T-helper 1 cell treated with Interleukin-12 subunit alpha and Interleukin-12 subunit beta and Interleukin-4 antibody, amounts not matched to agents 30 μg/mL and 1 μg/mL, for 36 hours (primary cell): ENCODE measurements at regions not wholly inside any gene's neighbourhood (a gene's known extent, or its start where the extent isn't known, plus 50 kb on each side); places are given as distances from the start of the nearest gene placed in this dataset.

Experiments used
- H3K27ac Mint-ChIP-seq: one replicate; pipeline ENCODE4 v1.8.0; 2021; ENCODE audit warnings: mild to moderate bottlenecking, mixed read lengths
- H3K27me3 Mint-ChIP-seq: one replicate; pipeline ENCODE4 v1.8.0; 2021; ENCODE audit warnings: low read depth, mixed read lengths
- H3K36me3 Mint-ChIP-seq: one replicate; pipeline ENCODE4 v1.8.0; 2021; ENCODE audit warnings: low read depth, mixed read lengths
- H3K4me1 Mint-ChIP-seq: one replicate; pipeline ENCODE4 v1.8.0; 2021; ENCODE audit warnings: low read depth, mixed read lengths
- H3K4me3 Mint-ChIP-seq: one replicate; pipeline ENCODE4 v1.8.0; 2021; ENCODE audit warnings: mild to moderate bottlenecking, moderate library complexity, mixed read lengths
- H3K9me3 Mint-ChIP-seq: one replicate; pipeline ENCODE4 v1.8.0; 2021; ENCODE audit warnings: mixed read lengths

DNA sequence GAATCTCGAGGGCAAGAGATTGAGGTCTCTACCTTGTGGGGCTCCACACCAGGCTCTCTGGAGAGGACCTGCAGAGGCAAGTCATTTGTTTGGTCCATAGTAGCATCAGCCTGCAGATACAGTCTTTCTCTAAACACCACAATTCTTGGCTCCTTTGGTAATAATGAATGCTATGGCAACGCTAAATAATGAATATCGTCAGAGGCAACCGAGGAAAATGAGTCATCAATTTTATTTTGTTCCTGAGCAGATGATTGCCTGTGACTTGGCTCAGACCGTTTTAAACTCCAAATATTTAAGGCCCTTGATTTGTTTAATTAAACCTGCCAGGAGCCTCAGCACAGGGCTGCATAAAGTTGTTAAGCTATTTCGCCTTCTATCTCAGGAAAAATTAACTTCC lies 924.1 kb upstream of the TMEM132C start:
- Mint-ChIP-seq H3K27ac (no peak overlapping the region), H3K4me1 (no peaks in the 10 kb centered on the region), H3K9me3 (peaks cover 8% of the 10 kb centered on the region), H3K27me3 (no peaks in the 10 kb centered on the region), H3K4me3 (no peak overlapping the region), H3K36me3 (no peaks in the 10 kb centered on the region)

DNA sequence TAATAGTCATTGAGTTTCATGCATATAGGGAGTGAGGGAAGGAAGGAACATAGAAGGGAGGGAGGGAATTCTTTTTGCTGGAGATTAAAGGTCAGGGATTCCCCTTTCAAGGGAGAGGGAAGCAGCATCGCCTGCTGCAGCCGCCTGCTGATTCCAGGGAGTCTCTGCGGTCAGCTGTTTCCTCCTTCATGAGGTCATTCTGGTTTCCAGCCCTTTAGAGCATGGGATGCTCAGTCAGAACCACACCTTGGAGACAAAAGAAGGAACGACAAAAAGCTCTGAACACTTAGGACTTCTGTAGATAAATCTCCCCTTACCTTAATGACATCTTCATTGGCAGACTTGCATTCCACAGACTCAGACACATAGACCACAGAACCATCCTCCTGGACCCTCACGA lies 923.0 kb upstream of the TMEM132C start:
- Mint-ChIP-seq H3K4me1 (no peaks in the 10 kb centered on the region), H3K4me3 (no peak overlapping the region), H3K27me3 (no peaks in the 10 kb centered on the region), H3K9me3 (peaks cover 8% of the 10 kb centered on the region), H3K27ac (no peak overlapping the region), H3K36me3 (no peaks in the 10 kb centered on the region)

DNA sequence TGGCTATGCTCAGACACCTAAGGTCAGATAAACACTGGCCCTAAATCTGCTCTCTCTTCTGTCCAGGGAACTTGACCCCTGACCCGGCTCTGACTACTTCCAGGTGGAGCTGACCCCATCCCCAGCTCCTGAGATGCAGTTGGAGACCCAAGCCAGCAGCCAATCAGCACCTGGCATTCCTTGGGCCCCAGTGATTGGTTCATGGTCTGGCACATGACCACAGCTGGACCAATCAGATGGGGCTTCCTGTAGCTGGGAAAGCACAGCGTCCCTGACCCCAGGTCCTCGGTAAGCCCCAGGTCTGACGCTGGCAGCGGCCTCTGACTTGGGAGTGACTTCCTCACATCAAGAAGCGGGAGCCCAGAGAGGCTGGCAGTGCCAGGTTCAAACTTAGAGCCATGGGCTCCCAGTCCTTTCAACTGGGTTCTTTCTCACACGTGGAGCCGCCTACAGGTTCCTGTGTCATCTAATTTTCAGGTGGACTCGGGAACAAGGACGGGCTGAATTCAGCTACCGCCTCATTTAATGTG lies 915.4 kb upstream of the TMEM132C start:
- Mint-ChIP-seq H3K4me1 (no peaks in the 10 kb centered on the region), H3K4me3 (no peak overlapping the region), H3K9me3 (peaks cover 9% of the 10 kb centered on the region), H3K36me3 (no peaks in the 10 kb centered on the region), H3K27ac (no peak overlapping the region), H3K27me3 (no peaks in the 10 kb centered on the region)

DNA sequence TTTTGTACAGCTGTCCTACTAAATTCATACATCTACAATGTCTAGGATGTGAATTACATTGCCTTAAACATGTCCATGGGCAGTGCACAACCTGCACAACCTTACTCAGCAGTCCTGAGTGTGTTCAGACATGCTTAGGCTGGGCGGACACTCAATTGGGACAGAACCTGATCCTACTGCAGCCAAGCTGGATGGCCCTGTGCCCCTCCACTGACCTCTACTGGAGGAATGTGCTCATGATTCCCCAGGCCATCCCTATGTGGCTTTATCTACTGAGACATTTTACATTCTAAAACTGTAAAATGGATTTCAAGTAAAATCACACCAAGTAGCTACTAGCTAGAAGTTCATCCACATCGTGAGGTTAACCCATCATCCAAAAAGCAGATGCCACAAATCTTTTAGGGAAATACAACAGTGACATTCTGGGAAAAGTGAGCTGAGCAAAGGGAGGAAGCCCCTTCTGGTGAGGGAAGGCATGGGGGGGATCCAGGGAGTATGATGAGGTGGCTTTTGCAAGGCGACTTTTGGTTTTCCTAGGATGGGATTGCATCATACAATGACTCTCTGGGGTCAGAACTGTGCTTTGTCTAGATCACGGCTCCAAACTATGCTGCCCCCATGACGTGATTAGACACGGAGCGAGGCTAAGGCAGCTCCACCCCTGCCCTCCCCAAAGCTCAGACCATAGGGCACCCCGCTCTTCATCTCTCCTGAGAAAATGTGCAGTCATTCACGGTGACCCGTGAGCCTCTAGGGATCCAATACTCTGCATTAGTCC lies 911.7 kb upstream of the TMEM132C start:
- H3K9me3 Mint-ChIP-seq, result peaks cover 5% of the 10 kb centered on the region
- H3K4me1 Mint-ChIP-seq, result no peaks in the 10 kb centered on the region
- no peak overlapping the region for H3K4me3 Mint-ChIP-seq
- H3K36me3 Mint-ChIP-seq, result no peaks in the 10 kb centered on the region
- H3K27me3 Mint-ChIP-seq, result no peaks in the 10 kb centered on the region
- no peak overlapping the region for H3K27ac Mint-ChIP-seq

DNA sequence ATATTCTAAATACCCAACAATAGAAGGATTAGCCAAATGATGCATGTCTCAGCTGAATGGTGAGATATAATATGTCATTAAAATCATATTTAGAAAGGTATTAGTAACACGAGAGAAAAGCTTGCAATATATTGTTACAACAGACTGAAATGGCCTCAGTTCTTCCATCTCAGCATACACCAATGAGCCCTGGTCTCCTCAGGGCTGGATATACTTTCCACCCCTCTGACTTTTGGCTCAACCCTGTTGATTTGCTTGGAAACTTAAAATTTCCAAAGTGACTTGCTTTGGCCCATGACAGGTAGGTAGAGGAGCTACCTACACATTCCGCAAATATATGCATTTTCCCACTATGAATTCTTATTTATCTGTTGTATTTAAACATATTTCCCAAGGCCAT lies 908.1 kb upstream of the TMEM132C start:
- Mint-ChIP-seq H3K27me3 (no peaks in the 10 kb centered on the region), H3K4me3 (no peak overlapping the region), H3K4me1 (no peaks in the 10 kb centered on the region), H3K27ac (no peak overlapping the region), H3K36me3 (no peaks in the 10 kb centered on the region), H3K9me3 (no peaks in the 10 kb centered on the region)

DNA sequence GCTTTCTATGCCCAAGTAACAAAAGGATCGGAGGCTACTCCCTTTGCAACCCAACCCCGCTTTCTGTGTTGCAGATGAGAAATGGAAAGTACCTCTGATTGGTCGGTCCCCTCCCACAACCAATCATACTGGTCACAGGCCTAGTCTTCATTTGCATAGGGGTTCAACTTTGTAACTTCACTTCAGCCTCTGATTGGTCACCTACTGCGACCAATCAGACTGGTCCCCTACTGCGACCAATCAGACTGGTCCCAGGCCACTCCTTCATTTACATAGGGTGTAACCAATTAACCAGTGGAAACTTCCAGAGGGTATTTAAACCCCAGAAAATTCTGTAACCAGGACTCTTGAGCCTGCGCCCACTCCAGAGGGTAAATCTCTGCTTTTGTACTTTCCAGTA lies 906.4 kb upstream of the TMEM132C start:
- Mint-ChIP-seq H3K4me3 (no peak overlapping the region), H3K9me3 (no peaks in the 10 kb centered on the region), H3K27me3 (no peaks in the 10 kb centered on the region), H3K36me3 (no peaks in the 10 kb centered on the region), H3K27ac (no peak overlapping the region), H3K4me1 (no peaks in the 10 kb centered on the region)

DNA sequence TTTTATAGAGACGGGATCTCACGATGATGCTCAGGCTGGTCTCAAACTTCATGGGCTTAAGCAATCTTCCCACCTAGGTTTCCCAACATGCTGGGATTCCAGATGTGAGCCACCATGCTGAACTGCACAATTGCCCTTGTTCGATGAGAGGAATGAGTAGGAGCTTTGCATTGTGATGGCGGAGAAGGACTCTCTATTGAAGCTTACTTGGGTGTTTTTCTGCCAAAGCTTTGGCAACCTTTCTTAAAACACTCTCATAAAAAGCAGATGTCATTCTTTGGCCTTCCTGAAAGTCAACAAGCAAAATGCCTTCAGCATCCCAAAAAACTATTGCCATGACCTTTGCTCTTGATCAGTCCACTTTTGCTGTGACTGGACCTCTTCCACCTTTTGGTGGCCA lies 904.8 kb upstream of the TMEM132C start:
- Mint-ChIP-seq H3K36me3 (no peaks in the 10 kb centered on the region), H3K4me3 (no peak overlapping the region), H3K9me3 (no peaks in the 10 kb centered on the region), H3K27me3 (no peaks in the 10 kb centered on the region), H3K27ac (no peak overlapping the region), H3K4me1 (no peaks in the 10 kb centered on the region)

DNA sequence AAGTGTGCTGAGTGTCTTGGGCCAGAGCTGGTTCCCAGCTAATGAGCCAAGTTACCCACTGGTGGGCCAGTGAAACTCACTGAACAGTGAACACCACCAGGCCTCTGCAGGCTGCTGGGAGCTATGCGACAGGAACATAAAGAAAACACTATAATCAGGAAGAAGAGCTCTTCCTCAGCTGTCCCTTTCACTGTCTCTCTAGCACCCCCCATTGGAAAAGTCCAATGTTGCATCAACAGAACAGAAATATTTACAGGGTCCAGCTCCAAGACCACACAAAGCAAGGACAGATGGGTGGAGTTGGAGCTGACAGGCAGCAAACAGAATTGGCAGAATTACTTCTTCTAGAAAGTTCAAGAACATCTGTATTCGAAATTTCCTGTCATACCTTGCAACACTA lies 903.6 kb upstream of the TMEM132C start:
- no peaks in the 10 kb centered on the region for H3K9me3 Mint-ChIP-seq
- no peaks in the 10 kb centered on the region for H3K4me1 Mint-ChIP-seq
- H3K4me3 Mint-ChIP-seq, result no peak overlapping the region
- H3K36me3 Mint-ChIP-seq, result no peaks in the 10 kb centered on the region
- no peak overlapping the region for H3K27ac Mint-ChIP-seq
- H3K27me3 Mint-ChIP-seq, result no peaks in the 10 kb centered on the region

DNA sequence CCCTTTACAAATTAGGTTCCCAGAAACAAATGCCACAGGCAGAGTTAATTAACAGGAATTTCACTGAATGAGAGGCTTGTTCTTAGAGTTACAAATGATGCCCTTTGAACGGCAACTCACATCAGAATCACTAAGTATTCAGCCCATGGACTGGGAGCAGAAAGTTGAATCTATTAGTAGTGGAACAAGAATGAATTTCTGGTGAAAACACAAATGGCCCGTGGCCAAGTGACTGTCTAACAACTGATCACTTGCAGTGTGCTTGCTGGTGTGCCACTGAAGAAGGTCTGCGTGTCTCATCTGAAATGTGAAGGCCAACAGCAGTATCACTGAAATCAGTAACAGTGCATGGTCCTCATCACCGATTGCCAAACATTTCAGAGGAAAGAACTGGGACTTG lies 893.4 kb upstream of the TMEM132C start:
- Mint-ChIP-seq H3K36me3 (no peaks in the 10 kb centered on the region), H3K27ac (no peak overlapping the region), H3K9me3 (peaks cover 3% of the 10 kb centered on the region), H3K4me3 (no peak overlapping the region), H3K27me3 (no peaks in the 10 kb centered on the region), H3K4me1 (no peaks in the 10 kb centered on the region)

DNA sequence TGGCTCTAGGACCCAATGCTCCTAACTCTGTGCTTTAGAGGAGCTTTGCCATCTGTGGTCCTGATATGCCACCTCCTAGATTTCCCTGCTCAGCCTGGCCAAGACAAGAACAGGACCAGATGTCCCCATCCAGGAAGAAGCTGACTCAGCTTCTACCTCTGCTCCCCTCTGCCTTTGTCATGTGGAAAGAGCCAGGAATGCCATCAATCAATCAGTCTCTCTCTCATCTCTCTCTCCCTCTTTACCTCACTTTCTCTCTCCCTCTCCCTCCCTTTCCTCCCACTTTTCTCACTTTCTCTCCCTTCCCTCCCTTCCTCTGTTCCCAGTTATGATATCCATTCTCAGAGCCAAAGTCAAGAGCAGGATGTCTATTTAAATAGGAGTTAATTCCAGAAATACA lies 892.5 kb upstream of the TMEM132C start:
- Mint-ChIP-seq H3K4me1 (no peaks in the 10 kb centered on the region), H3K27ac (no peak overlapping the region), H3K36me3 (no peaks in the 10 kb centered on the region), H3K4me3 (no peak overlapping the region), H3K9me3 (peaks cover 3% of the 10 kb centered on the region), H3K27me3 (no peaks in the 10 kb centered on the region)

DNA sequence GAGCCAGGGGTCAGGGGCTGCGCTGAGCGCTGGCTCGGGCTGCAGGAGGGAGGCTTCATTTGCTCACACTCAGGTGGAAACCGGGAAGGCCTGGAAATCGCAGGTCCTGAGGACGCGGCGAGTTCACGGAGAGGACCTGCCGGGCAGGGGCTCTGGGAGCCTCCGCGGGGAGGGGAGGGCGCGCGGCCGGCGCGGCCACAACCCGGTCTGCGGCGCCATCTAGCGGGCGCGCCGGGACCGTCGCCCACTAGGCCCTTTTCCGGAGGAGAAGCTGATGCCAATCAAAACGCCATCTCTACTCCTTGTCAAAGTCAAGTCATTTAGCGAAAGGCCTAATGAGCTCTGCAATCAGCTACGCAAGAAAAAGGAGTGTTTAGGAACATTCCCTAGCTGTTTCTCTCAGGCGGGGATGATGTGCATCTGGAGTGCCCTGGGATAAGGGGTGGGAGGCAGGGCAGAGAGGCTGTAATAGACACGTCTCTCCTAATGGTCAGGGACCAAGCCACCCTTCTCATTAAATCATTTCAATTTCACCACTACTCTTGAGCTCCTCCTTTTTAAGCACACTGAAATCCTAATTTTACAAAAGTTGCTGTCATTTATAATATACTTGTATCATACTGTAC lies 885.8 kb upstream of the TMEM132C start:
- no peak overlapping the region for H3K4me3 Mint-ChIP-seq
- peaks cover 2% of the 10 kb centered on the region for H3K4me1 Mint-ChIP-seq
- H3K27me3 Mint-ChIP-seq, result no peaks in the 10 kb centered on the region
- H3K27ac Mint-ChIP-seq, result no peak overlapping the region
- no peaks in the 10 kb centered on the region for H3K9me3 Mint-ChIP-seq
- no peaks in the 10 kb centered on the region for H3K36me3 Mint-ChIP-seq

DNA sequence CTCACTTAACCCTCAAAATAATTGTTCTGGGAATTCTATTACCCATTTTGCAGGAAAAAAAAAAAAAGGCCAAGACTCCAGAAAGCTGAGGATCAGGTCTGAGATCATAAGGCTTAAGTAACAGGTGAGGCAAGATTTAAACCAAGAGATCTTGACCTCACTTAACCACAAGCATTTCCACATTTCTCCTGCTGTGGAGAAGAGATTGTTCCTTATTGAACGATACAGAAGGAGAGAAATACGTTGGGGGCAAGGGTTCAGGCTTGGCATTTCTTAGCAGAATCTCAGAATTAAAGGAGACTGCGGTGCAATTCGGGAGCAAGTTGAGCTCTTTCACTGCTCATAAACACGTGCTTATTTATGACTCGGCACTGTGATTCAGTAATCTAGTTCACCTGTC lies 885.3 kb upstream of the TMEM132C start:
- peaks cover 2% of the 10 kb centered on the region for H3K4me1 Mint-ChIP-seq

DNA sequence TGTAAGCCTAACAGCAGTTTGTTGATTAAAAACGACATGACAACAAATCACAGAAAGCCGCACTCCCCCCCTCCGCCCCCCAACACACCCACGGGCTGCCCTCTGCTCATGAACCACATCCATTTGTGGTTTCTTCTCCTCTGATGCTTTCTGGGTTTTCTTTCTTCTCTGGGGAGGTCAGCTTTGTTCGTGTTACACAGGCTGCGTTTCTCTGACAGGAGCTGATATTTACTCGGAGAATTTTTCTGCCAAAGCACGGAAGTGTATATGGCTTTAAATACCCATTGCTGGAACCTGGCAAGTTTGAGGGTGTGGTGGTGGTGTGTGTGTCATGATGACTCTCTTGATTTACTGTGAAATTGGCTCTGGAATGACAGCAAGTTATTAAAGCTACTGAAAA lies 883.7 kb upstream of the TMEM132C start:
- no peak overlapping the region for H3K27ac Mint-ChIP-seq
- no peaks in the 10 kb centered on the region for H3K36me3 Mint-ChIP-seq
- H3K4me1 Mint-ChIP-seq, result peaks cover 2% of the 10 kb centered on the region
- H3K4me3 Mint-ChIP-seq, result no peak overlapping the region
- H3K27me3 Mint-ChIP-seq, result no peaks in the 10 kb centered on the region
- no peaks in the 10 kb centered on the region for H3K9me3 Mint-ChIP-seq

More for the DNA sequence above, 885.3 kb upstream of the TMEM132C start:
- Mint-ChIP-seq H3K27ac (no peak overlapping the region), H3K4me3 (no peak overlapping the region), H3K9me3 (no peaks in the 10 kb centered on the region), H3K27me3 (no peaks in the 10 kb centered on the region), H3K36me3 (no peaks in the 10 kb centered on the region)

DNA sequence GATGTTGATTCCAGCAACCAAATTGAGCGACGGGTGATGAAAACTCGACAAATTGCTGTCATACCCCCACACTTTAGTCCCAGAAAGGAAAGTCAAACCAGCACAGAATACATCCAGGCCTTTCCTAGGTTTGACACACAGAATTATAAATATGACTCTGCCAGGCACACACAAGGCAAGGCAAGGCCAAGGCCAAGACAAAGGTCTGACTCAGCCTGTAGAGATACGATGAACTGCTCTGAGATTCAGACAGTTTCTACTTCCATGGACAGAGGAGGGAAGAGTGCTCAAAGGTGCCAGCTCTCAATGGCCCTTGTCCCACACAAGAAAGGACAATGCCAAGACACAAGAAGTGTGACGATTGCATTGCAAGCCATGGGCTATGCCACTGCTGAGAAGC lies 880.2 kb upstream of the TMEM132C start:
- no peaks in the 10 kb centered on the region for H3K27me3 Mint-ChIP-seq
- no peak overlapping the region for H3K27ac Mint-ChIP-seq
- H3K9me3 Mint-ChIP-seq, result no peaks in the 10 kb centered on the region
- H3K4me3 Mint-ChIP-seq, result no peak overlapping the region
- no peaks in the 10 kb centered on the region for H3K4me1 Mint-ChIP-seq
- no peaks in the 10 kb centered on the region for H3K36me3 Mint-ChIP-seq

DNA sequence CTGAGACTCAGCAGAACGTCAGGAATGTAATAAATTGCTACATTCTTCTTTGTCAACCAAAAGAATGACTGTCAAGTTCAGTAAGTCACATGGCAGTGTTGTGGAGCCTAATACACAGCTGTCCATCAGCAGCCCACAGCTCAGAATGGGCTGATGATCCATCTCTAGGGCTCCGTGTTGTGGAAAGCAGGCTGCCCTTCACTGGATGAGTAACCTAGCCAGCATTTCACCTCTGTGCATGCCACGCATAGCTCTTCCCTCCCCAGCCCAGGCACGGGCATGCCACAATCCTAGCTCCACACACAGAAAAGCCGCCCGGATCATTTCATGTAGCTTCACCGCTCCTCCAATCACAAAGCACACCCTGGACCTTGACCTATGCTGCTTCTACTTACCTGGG lies 878.0 kb upstream of the TMEM132C start:
- Mint-ChIP-seq H3K27ac (no peak overlapping the region), H3K4me1 (no peaks in the 10 kb centered on the region), H3K9me3 (no peaks in the 10 kb centered on the region), H3K27me3 (no peaks in the 10 kb centered on the region), H3K4me3 (no peak overlapping the region), H3K36me3 (no peaks in the 10 kb centered on the region)
